HG03457 (cell line): ENCODE measurements at regions not wholly inside any gene's neighbourhood (a gene's known extent, or its start where the extent isn't known, plus 50 kb on each side); places are given as distances from the start of the nearest gene placed in this dataset.

Experiments
- ATAC-seq: cut with Tn5 transposase; IDR thresholded peaks from one replicate; pipeline ENCODE4 v1.9.1; 2021; ENCODE audit warnings: moderate number of reproducible peaks; ENCODE audit not compliant: unreplicated experiment

DNA sequence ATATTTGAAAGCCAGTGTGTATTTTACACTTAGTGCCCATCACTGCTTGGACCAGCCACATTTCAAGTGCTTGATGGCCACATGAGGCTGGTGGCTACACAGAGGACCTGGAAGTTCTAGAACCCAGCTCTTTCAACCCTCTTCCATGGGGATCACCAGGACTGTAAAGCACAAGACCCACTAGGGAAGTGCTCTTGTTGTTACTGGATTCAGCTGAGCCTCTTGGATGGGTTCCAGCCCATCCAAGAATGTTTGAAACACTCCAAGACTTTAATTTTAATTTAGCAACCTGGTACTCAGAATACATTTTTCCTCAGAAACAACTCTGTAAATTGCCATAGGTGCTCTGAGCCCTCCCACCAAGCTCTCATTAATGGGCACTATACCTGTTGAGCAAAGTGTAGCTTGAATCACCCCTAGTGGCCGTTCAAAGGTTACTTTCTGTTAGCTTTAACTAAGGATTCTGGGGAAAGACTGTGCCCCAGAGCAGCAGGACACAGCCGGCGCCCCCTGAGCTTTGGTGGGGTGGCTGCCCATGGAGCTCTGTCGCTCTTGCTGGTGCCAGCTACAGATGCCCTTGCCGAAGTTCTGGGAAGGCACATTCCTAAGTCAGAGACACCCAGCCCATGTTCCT lies 212.4 kb downstream of the HSD17B3 start:
- no peak for ATAC-seq

DNA sequence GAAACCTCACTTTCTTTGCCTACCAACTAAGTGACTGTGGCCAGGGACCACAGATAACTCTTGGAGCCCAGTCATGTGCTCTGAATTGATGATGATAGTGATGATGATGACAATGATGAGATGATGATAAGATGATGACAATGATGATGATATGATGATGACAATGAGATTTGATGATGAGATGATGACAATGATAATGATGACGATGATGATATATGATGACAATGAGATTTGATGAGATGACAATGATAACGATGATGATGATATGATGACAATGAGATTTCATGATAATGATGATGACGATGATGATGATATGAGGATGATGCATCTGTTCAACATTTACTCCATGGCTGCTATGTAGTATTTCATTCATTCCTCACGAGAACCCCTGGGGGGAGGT lies 213.0 kb downstream of the ERCC6L2 start:
- no peak for ATAC-seq

- no peak for ATAC-seq
These were observed 212.3 kb downstream of the ERCC6L2 start for GRCh38 chr9:96087669-96088299.

DNA sequence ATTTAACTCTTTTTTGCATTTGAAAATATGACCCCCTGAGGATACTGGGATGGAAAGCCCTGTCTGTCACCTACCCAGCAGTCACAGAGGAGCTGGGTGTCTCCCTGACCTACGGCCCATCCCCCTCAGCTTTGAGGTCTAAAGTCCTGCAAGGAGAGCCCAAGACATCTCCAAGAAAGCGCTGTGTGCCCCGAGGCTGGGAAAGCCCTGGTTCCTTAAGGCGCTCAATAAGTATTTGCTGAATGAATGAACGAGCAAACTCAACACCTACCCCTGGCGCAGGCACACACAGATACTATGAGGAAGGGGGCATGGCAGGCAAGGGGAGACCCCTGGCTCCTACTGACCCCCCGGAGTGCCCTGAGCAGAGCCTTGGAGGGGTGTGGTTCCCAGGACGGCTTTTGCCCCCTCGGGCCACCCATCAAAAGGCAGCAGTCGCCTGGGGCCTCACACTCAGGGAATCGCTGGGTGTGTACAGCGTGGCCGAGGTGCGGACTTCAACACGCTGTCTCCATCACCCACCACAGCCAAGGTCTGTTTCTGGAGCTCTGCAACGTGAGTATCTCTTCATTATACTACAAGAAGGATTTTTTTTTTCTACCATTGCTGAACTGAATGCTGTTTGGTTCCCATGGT lies 211.6 kb downstream of the ERCC6L2 start:
- ATAC-seq = no peak

DNA sequence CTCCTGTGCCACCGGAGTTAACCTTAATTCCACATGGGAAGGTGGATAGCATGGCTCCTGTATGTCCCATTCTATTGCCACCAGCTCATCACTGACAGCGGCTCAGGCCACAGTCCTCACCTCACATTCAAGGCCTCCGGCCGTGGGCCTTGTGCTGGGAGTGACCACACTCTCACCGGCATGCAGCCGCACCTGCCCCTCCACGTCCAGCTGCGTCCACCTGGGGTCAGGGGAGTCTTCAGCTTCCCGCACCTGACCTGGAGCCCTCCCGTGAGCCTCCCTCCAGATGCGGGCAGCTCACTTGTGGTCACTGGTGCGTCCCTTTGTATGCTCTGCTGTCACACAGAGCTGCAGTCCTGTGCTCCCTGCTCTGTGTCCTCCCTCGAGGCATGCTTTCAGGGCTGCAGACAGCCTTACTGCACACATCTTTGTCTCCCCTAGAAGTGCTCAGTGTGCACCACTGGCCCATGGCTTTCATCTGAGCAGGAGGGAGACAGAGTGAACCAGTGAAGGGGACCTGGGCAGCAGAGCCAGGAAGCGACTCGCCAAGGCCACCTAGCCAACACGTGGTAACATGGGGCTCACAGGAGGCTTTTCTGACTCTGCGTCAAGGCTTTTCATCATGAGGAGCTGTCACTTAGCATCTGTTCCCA lies 210.1 kb downstream of the ERCC6L2 start:
- no peak for ATAC-seq

DNA sequence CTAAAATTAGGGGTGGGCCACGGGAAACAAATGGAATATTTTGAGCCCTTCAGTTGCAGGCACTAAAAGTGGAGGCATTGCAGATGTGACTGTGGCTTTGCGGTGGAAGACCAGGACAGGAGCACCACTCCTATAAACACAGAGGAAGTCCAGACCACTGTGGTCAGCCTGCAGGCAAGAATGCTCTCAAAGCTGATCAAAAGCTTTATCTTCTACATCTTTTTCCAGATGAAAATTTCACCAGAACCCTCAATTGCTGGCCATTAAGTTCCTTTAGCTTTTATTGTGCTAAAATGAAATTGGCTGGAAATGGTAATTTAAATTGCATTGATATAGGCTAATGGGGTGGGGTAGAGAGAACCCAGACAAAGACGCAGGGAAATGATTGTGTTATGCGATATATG lies 208.8 kb downstream of the ERCC6L2 start:
- no peak for ATAC-seq

GRCh38 chr9:96082516-96083232 lies 207.2 kb downstream of the ERCC6L2 start:
- ATAC-seq = no peak

DNA sequence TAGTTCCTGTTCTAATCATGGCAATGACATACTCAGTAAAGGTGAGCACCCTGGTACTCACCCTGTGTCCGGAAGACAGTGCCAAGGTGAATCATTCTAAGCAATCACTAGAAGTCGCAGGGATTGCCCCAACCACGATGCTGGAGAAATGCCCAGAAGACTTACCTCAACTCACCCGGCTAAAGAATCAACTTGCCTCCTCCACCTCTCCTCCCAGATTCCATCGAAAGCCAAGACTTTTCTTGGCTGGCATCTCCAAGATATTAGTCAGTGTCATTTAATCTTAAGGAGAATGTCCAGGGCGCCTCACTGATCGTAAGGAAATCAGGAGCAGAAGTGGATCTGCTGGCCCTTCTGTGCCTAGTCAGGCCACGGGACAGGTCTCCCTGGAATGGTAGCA lies 204.9 kb downstream of the ERCC6L2 start:
- no peak for ATAC-seq

DNA sequence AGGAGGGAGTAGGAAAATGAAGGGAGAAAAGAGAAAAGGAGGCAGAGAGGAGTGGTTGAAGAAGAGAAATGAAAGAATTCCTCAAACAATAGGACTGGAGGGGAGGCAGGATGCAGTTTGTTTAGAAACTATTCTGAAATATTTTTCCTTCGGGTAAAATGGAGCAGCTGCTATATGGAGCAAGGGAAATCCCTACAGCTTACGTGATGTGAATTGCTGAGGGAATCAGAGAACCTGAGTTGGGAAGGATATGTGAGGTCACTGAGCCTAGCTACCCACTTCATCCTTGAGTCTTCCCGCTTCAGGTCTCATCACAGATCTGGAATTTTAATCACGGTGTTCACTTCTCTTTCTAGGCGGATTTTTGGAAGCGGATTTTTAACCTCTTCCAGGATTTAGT lies 204.3 kb downstream of the ERCC6L2 start:
- ATAC-seq = no peak

- no peak for ATAC-seq
These were observed 203.5 kb downstream of the ERCC6L2 start for GRCh38 chr9:96078897-96079490.

- no peak for ATAC-seq
These were observed 200.3 kb downstream of the ERCC6L2 start for GRCh38 chr9:96075757-96076156.

GRCh38 chr9:96075111-96075510 lies 199.6 kb downstream of the ERCC6L2 start:
- no peak for ATAC-seq

GRCh38 chr9:96073531-96074480 lies 198.3 kb downstream of the ERCC6L2 start:
- ATAC-seq = no peak

DNA sequence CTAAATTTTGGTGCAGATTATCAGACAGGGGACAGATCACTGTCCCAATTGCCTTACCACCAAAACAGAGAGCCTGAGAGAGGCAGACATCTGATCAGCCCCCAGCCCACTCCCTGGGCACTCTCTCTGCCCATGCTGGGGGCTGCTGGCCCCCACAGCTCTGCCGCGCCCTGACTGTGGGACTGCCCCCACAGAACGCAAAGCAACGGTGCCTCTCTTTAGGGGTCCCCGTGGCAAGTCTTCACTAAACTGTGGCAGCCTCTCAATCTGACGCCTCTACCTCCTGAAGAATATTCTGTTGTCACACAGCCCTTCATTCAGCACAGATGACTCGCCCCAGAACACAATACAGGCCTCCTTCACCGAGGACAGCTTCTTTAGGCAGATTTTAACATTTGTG lies 197.4 kb downstream of the ERCC6L2 start:
- no peak for ATAC-seq

DNA sequence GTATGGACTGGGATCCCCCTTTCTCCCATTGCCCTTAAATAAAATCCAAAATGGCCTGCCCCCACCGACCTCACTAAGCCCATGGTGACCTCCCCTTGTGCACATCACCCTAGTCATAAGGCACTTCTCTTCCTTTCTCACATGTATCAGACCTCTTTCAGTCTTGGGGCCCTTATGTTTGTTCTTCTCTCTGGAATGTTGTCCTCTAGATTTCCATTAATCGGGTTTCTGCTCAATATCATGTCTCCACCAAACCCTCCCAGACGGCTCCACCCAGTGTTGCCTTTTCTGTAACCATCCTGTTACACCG lies 196.3 kb downstream of the ERCC6L2 start:
- ATAC-seq = no peak

DNA sequence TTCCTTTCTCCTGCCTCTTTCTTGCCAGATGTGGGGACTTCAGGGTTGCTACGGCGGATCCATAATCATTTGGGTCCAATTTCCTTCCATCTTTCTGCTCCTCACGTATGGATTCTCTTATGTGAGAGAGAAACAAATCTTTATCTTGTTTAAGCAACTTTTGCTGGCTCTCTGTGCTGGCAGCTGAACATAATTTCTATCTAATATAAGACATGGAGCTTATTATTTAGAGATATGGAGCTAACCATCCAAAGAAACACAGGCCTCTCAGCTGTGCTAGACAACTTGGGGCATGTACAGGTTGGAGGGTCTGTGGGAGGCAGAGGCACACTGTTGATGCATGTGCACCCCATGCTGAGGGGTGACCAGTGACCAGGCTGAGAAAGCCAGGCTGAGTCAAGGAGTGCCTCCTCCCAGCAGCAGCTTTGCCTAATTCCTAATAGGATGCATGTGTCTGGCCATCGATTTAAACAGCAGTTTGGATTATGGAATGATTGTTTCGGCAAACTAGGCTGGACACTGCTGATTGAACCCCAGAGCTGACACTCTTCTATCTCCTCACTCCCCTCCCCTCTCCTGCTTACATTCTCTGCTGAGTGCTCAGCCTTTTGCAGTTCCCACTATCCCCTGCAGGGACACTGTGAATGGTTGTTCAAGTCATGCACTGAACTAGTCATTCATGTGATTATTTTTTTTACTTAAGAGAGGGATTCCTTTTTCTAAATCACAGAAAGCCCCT lies 195.8 kb downstream of the ERCC6L2 start:
- no peak for ATAC-seq

DNA sequence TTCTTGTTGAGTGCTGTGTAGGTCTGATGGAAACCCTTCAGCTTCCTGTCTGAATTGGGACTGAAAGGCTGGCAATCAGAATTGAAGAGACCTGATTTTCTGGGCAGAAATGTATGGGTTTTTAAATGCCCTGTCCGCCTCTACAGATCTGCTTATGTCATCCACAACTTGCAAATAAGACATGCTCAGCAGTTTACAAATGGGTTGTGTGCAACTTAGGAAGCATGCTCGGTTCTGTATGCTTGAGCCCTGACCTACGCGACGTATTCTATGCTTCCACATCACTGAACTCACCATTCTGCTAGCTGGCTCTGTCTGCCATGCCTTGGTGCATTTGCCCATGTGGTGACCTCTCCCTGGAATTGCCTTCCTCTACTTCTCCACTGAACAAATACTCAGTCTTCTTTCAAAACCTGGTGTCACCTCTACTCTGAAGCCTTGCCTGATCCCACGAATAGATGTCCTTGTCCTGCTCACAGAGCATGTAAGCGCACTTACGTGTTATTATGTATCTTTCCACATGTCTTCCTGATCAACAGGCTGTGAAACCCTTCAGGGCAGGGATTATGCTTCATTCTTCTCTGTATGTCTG lies 194.2 kb downstream of the ERCC6L2 start:
- no peak for ATAC-seq

DNA sequence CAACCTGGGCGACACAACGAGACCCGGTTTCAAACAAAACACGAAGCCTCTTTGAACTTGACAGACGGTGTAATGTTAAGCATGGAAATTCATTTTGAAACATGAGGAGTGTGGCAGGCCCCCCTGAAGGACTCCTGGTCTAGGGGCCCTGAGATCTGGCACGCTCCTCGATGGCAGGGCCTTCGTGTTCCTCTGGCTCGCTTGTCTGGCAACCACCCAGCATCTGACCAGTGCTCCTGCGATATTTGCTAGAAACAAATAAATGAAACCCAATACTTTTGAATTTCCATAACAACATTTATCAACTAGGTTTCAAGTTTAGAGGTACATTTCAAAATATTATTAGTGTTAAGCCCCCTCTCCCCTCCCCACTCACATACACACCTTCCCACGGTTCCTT lies 193.0 kb downstream of the ERCC6L2 start:
- no peak for ATAC-seq

- ATAC-seq = no peak
These were observed 192.1 kb downstream of the ERCC6L2 start for GRCh38 chr9:96067600-96067999.
